ENCODE measurements at regions not wholly inside any gene's neighbourhood (a gene's known extent, or its start where the extent isn't known, plus 50 kb on each side); places are given as distances from the start of the nearest gene placed in this dataset.

GRCh38 chr1:118297521-118297920, 112.5 kb upstream of the SPAG17 start (continued):
- TF ChIP-seq ZBTB33 (IDR thresholded peaks at IDR 0.05; ENCODE audit: borderline replicate concordance, low read depth), result no peak

- WGBS (ENCODE audit: low lambda C conversion rate), result 18% methylated on average over 4 of the region's 6 CpGs
- no peaks in the 10 kb centered on the region for H4K20me1 ChIP-seq (ENCODE audit: insufficient read depth)
- H3K9ac ChIP-seq, result no peak overlapping the region
- no peaks in the 10 kb centered on the region for H3F3A ChIP-seq (replicated peaks; ENCODE audit: insufficient read depth)
- H3K27ac ChIP-seq (ENCODE audit: low read depth in 2 of 2, low read length in 1 of 2), result no peak overlapping the region
- H3K4me3 ChIP-seq (ENCODE audit: low read depth in 2 of 2, low read length in 1 of 2), result no peak overlapping the region
- no peaks in the 10 kb centered on the region for H3K4me1 ChIP-seq (ENCODE audit: control insufficient read depth in 1 of 2, insufficient read depth in 2 of 2, low read depth in 1 of 2, low read length in 1 of 2)
- no peaks in the 10 kb centered on the region for H3K9me3 ChIP-seq
- no peak overlapping the region for H2AFZ ChIP-seq (ENCODE audit: low read depth)
- no peak for DNase-seq
- H3K36me3 ChIP-seq (replicated peaks in 1 of 2; ENCODE audit: control insufficient read depth in 1 of 2, insufficient read depth in 2 of 2, low read length in 1 of 2), result no peaks in the 10 kb centered on the region
- TF ChIP-seq ELF1 (IDR thresholded peaks at IDR 0.05), result no peak
- no peak for TF ChIP-seq PBX3 (IDR thresholded peaks at IDR 0.05)
- no peak for TF ChIP-seq TEAD4 (IDR thresholded peaks at IDR 0.05; ENCODE audit: borderline replicate concordance, insufficient read depth)
- no peak for TF ChIP-seq USF1 (IDR thresholded peaks at IDR 0.05; ENCODE audit: borderline replicate concordance, low read depth)
- TF ChIP-seq GABPA (IDR thresholded peaks at IDR 0.05; ENCODE audit: low read depth), result no peak
- no peak for TF ChIP-seq TAF1 (IDR thresholded peaks at IDR 0.05; ENCODE audit: borderline replicate concordance, low read depth, low read length)
- TF ChIP-seq RXRA (IDR thresholded peaks at IDR 0.05; ENCODE audit: borderline replicate concordance, low read depth), result no peak
- no peak for TF ChIP-seq MXI1 (IDR thresholded peaks at IDR 0.05; ENCODE audit: low read depth, low read length)
- TF ChIP-seq EP300 (IDR thresholded peaks at IDR 0.05; ENCODE audit: borderline replicate concordance in 1 of 2, low read depth in 1 of 2, low read length in 1 of 2), result no peak
- TF ChIP-seq ZBTB33 (IDR thresholded peaks at IDR 0.05; ENCODE audit: borderline replicate concordance, low read depth), result no peak
- no peak for TF ChIP-seq MAX (IDR thresholded peaks at IDR 0.05; ENCODE audit: low read depth)
- TF ChIP-seq CHD2 (IDR thresholded peaks at IDR 0.05; ENCODE audit: low read length, partially characterized antibody), result no peak
- no peak for TF ChIP-seq NRF1 (IDR thresholded peaks at IDR 0.05; ENCODE audit: low read depth, low read length)
- TF ChIP-seq USF2 (IDR thresholded peaks at IDR 0.05; ENCODE audit: borderline replicate concordance, low read depth, low read length), result no peak
- TF ChIP-seq SIN3A (IDR thresholded peaks at IDR 0.05; ENCODE audit: borderline replicate concordance, low read depth, low read length), result no peak
- TF ChIP-seq MEF2A (IDR thresholded peaks at IDR 0.05; ENCODE audit: borderline replicate concordance, low read depth), result no peak
- no peak for TF ChIP-seq FOXM1 (IDR thresholded peaks at IDR 0.05; ENCODE audit: low read depth)
- TF ChIP-seq CTCF (IDR thresholded peaks at IDR 0.05), result no peak
- H3K9me2 ChIP-seq, result no peaks in the 10 kb centered on the region
- no peaks in the 10 kb centered on the region for H3K79me2 ChIP-seq (ENCODE audit: insufficient read depth)
- ChIA-PET POLR2A (no interaction called here), CTCF (no interaction called here)
- no peaks in the 10 kb centered on the region for H3K27me3 ChIP-seq (ENCODE audit: insufficient read depth)
- peak overlapping the region; percentile 22; the same call in 1 of the 2 replicates for H3K4me2 ChIP-seq
These were observed 110.0 kb upstream of the SPAG17 start for GRCh38 chr1:118294875-118295642.

All from SK-N-SH (cell line).